ENCODE measurements at regions not wholly inside any gene's neighbourhood (a gene's known extent, or its start where the extent isn't known, plus 50 kb on each side); places are given as distances from the start of the nearest gene placed in this dataset.

DNA sequence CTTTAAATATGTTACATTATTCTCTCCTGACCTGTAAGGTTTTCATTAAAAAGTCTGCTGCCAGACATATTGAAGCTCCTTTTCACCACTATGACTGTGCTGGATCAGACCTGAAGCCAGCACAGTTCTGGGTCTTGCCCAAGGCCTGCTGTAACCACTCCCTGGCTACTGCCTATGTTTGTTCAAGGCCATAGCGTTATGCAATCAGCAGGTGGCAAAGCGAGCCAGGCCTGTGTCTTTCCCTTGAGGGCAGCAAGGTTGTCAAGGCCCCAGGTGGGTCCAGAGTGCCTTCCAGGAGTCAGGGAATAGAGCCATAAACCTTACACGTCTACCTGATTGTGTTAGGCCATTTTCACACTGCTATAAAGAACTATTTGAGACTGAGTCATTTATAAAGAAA, 496.8 kb upstream of the PCDH9 start:
- TF ChIP-seq, protein P1, sequence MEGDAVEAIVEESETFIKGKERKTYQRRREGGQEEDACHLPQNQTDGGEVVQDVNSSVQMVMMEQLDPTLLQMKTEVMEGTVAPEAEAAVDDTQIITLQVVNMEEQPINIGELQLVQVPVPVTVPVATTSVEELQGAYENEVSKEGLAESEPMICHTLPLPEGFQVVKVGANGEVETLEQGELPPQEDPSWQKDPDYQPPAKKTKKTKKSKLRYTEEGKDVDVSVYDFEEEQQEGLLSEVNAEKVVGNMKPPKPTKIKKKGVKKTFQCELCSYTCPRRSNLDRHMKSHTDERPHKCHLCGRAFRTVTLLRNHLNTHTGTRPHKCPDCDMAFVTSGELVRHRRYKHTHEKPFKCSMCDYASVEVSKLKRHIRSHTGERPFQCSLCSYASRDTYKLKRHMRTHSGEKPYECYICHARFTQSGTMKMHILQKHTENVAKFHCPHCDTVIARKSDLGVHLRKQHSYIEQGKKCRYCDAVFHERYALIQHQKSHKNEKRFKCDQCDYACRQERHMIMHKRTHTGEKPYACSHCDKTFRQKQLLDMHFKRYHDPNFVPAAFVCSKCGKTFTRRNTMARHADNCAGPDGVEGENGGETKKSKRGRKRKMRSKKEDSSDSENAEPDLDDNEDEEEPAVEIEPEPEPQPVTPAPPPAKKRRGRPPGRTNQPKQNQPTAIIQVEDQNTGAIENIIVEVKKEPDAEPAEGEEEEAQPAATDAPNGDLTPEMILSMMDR (IDR thresholded peaks at IDR 0.05): no peak
- no peak for TF ChIP-seq POLR2A (IDR thresholded peaks at IDR 0.05)

Data from upper lobe of left lung (tissue), 4 donors.